NB4 (cell line): ENCODE measurements at regions not wholly inside any gene's neighbourhood (a gene's known extent, or its start where the extent isn't known, plus 50 kb on each side); places are given as distances from the start of the nearest gene placed in this dataset.

Source experiments
- DNase-seq: peaks from one replicate; pipeline ENCODE4 v3.0.0; 2010; ENCODE audit warnings: low read depth
- H3K4me3 ChIP-seq: one replicate; pipeline ENCODE4 v1.5.1; 2011; ENCODE audit warnings: mild to moderate bottlenecking, low read depth, low read length, moderate library complexity
- CTCF ChIP-seq: IDR thresholded peaks from one replicate; pipeline ENCODE4 v1.5.1; 2012; ENCODE audit warnings: low read depth, low read length
- MAX ChIP-seq: IDR thresholded peaks from 2 replicates; pipeline ENCODE4 v1.6.1; 2011; ENCODE audit warnings: low read depth, low read length
- MYC ChIP-seq: IDR thresholded peaks from 2 replicates; pipeline ENCODE4 v1.6.1; 2011; ENCODE audit warnings: low read depth, low read length
- POLR2A ChIP-seq: IDR thresholded peaks from 2 replicates; pipeline ENCODE4 v1.6.1; 2011; ENCODE audit warnings: mild to moderate bottlenecking; ENCODE audit not compliant: insufficient read length; ENCODE audit errors: extremely low read depth

GRCh38 chr9:105039175-105039799 lies 111.3 kb upstream of the ABCA1 start:
- no peak overlapping the region for H3K4me3 ChIP-seq
- TF ChIP-seq POLR2A (no peak), MYC (no peak), CTCF (no peak), MAX (no peak)
- DNase-seq = no peak

- H3K4me3 ChIP-seq = no peak overlapping the region
- DNase-seq = no peak
- TF ChIP-seq POLR2A (no peak), MYC (no peak)
Measured at GRCh38 chr9:105043370-105043936, 115.5 kb upstream of the ABCA1 start.

- no peak for TF ChIP-seq POLR2A
- H3K4me3 ChIP-seq = no peak overlapping the region
- DNase-seq = no peak
Measured at GRCh38 chr9:105044518-105044917, 116.6 kb upstream of the ABCA1 start.

- no peak overlapping the region for H3K4me3 ChIP-seq
- no peak for TF ChIP-seq MYC
- no peak for TF ChIP-seq POLR2A
- TF ChIP-seq CTCF = no peak
- TF ChIP-seq MAX = no peak
- no peak for DNase-seq
Measured at GRCh38 chr9:105046907-105047741, 119.2 kb upstream of the ABCA1 start.

- H3K4me3 ChIP-seq = no peak overlapping the region
- TF ChIP-seq CTCF (no peak), MYC (no peak), MAX (no peak), POLR2A (no peak)
- no peak for DNase-seq
Measured at GRCh38 chr9:105047742-105048041, 119.7 kb upstream of the ABCA1 start.

- no peak overlapping the region for H3K4me3 ChIP-seq
- no peak for DNase-seq
- TF ChIP-seq CTCF = no peak
- no peak for TF ChIP-seq POLR2A
- no peak for TF ChIP-seq MYC
- TF ChIP-seq MAX = no peak
Measured at GRCh38 chr9:105048331-105048730, 120.4 kb upstream of the ABCA1 start.

- TF ChIP-seq POLR2A (no peak), MYC (no peak), CTCF (no peak), MAX (no peak)
- H3K4me3 ChIP-seq = no peak overlapping the region
- DNase-seq = no peak
Measured at GRCh38 chr9:105050296-105050695, 122.3 kb upstream of the ABCA1 start.
